A673 (cell line): ENCODE measurements at regions not wholly inside any gene's neighbourhood (a gene's known extent, or its start where the extent isn't known, plus 50 kb on each side); places are given as distances from the start of the nearest gene placed in this dataset.

Experiments
- BruUV-seq: library from RNA; stranded (reverse); fragments of 400-500 nt; replicated peaks from 2 replicates; lab custom pipeline; 2021; lab: Mats Ljungman, UMichigan
- CTCF ChIA-PET: fragments of 300-600 bp; sonication (Branson Sonifier 250); formaldehyde crosslinking; loops from one replicate; lab custom pipeline; 2022; ENCODE audit warnings: antibody characterized with exemption; lab: Charles Lee
- POLR2A ChIA-PET: fragments of 300-600 bp; sonication (Branson Sonifier 250); formaldehyde crosslinking; loops from one replicate; lab custom pipeline; 2022; ENCODE audit warnings: antibody characterized with exemption; ENCODE audit not compliant: low non-redundant PET; lab: Charles Lee
- DNase-seq: peaks from one replicate; pipeline ENCODE4 v3.0.0-alpha.2; 2015; ENCODE audit warnings: low spot score
- H3K27ac ChIP-seq: fragments of 200-600 bp; sonication (generic); 2 replicates; pipeline ENCODE4 v1.5.1; 2016; ENCODE audit warnings: mixed run types, low read depth, mild to moderate bottlenecking, mixed read lengths, antibody characterized with exemption, low read length; ENCODE audit not compliant: poor library complexity, severe bottlenecking
- H3K27me3 ChIP-seq: fragments of 200-600 bp; sonication (generic); replicated peaks from 2 replicates; pipeline ENCODE4 v1.6.1; 2017; ENCODE audit warnings: mixed run types, low read depth, mild to moderate bottlenecking, mixed read lengths, antibody characterized with exemption, low read length; ENCODE audit not compliant: insufficient read depth, poor library complexity
- H3K36me3 ChIP-seq: fragments of 200-600 bp; sonication (generic); 2 replicates; pipeline ENCODE4 v1.6.1; 2016; ENCODE audit warnings: mixed run types, mild to moderate bottlenecking, mixed read lengths, antibody characterized with exemption, low read length; ENCODE audit not compliant: insufficient read depth, poor library complexity, severe bottlenecking
- H3K4me1 ChIP-seq: fragments of 200-600 bp; sonication (generic); 2 replicates; pipeline ENCODE4 v1.6.1; 2017; ENCODE audit warnings: mixed run types, mild to moderate bottlenecking, mixed read lengths, antibody characterized with exemption, low read length; ENCODE audit not compliant: insufficient read depth, poor library complexity, severe bottlenecking
- H3K4me3 ChIP-seq: fragments of 200-600 bp; sonication (generic); 2 replicates; pipeline ENCODE4 v1.5.1; 2016; ENCODE audit warnings: low read depth, mixed run types, mild to moderate bottlenecking, mixed read lengths, low read length; ENCODE audit not compliant: poor library complexity, severe bottlenecking
- H3K9me3 ChIP-seq: fragments of 200-600 bp; sonication (generic); 2 replicates; pipeline ENCODE4 v1.6.1; 2016; ENCODE audit warnings: mixed run types, low read depth, mild to moderate bottlenecking, mixed read lengths, antibody characterized with exemption, low read length; ENCODE audit not compliant: poor library complexity, severe bottlenecking
- EZH2 ChIP-seq: fragments of 200-600 bp; sonication (generic); IDR thresholded peaks from 2 replicates; pipeline ENCODE4 v1.6.1; 2017; ENCODE audit warnings: borderline replicate concordance, low read depth, mild to moderate bottlenecking, mixed read lengths, antibody characterized with exemption, low read length; ENCODE audit not compliant: poor library complexity, severe bottlenecking
- intact Hi-C: fragments of 100-400 bp; cut with micrococcal nuclease; formaldehyde crosslinking; loops from one replicate; pipeline ENCODE4 v1.10.0; 2022; ENCODE audit not compliant: unreplicated experiment
- TF ChIP-seq, protein P1 (sequence below): fragments of 300-800, 200-600 bp; sonication (generic); conservative IDR thresholded peaks from 2 replicates; pipeline ENCODE4 v1.5.1; 2017; ENCODE audit warnings: low read depth, mild to moderate bottlenecking, antibody characterized with exemption, low read length, moderate library complexity, mixed read lengths

GRCh38 chr1:97014426-97014825 is 292.8 kb downstream of the PTBP2 start:
- Histone ChIP-seq H3K4me1 (no peaks in the 10 kb centered on the region), H3K9me3 (no peaks in the 10 kb centered on the region), H3K27ac (no peak overlapping the region), H3K36me3 (no peaks in the 10 kb centered on the region), H3K27me3 (no peaks in the 10 kb centered on the region), H3K4me3 (no peak overlapping the region)
- intact Hi-C loops: no loop called here
- DNase-seq: no peak
- no peak for TF ChIP-seq EZH2
- TF ChIP-seq, protein P1, sequence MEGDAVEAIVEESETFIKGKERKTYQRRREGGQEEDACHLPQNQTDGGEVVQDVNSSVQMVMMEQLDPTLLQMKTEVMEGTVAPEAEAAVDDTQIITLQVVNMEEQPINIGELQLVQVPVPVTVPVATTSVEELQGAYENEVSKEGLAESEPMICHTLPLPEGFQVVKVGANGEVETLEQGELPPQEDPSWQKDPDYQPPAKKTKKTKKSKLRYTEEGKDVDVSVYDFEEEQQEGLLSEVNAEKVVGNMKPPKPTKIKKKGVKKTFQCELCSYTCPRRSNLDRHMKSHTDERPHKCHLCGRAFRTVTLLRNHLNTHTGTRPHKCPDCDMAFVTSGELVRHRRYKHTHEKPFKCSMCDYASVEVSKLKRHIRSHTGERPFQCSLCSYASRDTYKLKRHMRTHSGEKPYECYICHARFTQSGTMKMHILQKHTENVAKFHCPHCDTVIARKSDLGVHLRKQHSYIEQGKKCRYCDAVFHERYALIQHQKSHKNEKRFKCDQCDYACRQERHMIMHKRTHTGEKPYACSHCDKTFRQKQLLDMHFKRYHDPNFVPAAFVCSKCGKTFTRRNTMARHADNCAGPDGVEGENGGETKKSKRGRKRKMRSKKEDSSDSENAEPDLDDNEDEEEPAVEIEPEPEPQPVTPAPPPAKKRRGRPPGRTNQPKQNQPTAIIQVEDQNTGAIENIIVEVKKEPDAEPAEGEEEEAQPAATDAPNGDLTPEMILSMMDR: no peak
- BruUV-seq: no TSS peak
- POLR2A ChIA-PET: no interaction called here
- CTCF ChIA-PET: no interaction called here

- no peaks in the 10 kb centered on the region for H3K27me3 ChIP-seq
- no peaks in the 10 kb centered on the region for H3K9me3 ChIP-seq
- CTCF ChIA-PET: no interaction called here
- DNase-seq: peak; percentile 51
- no peak for TF ChIP-seq EZH2
- TF ChIP-seq, protein P1: no peak
- no peak overlapping the region for H3K4me3 ChIP-seq
- no peak overlapping the region for H3K27ac ChIP-seq
- BruUV-seq: no TSS peak
- no peaks in the 10 kb centered on the region for H3K4me1 ChIP-seq
- POLR2A ChIA-PET: no interaction called here
- intact Hi-C loops: no loop called here
- H3K36me3 ChIP-seq: no peaks in the 10 kb centered on the region
Observed at GRCh38 chr1:97017895-97018294, 296.3 kb downstream of the PTBP2 start.
